ENCODE measurements at regions not wholly inside any gene's neighbourhood (a gene's known extent, or its start where the extent isn't known, plus 50 kb on each side); places are given as distances from the start of the nearest gene placed in this dataset.

DNA sequence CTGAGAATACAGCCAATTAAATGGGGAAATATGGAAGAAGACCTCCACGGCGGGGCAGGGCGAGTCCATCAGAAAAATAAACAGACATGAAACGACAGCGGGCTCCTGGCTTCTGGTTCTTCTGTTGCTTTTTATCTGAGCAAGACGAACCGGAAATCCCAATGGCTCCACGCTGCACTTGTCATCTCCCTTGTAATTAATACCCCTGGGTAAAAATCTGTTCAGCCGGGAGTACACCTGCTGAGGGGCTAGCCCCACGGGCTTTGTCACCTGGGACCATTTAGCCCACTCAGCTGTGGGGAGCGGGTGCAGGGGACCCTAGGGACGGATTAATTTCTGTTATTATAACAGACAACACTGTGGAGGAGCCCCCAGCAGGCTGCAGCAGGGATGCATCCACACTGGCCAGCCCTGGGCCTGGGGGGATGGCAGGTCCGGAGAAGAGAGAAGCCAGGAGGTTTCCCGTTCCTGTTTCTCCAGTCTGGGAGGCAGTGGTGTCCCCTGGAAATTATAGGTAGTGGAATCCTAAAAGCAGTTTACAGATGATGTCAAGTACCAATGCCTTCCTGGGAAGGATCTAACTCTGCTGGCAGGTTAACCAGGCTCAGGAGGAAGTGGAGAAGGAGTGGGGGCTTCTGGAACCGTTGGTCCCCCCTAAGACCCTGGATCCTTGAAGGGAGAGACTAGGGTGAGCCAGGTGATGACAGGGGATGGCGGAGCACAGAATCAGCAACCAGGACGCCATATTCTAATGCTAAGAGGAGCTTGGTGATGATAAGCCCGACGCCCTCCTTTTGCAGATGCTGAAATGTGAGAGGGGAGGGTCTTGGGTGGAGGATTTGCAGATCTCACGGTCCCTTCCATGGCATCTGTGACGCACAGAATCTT, 566.1 kb downstream of the PTPRU start:
- no peak overlapping the region for H3K27ac ChIP-seq (ENCODE audit: low read depth in 1 of 2, low read length in 2 of 2)
- no peaks in the 10 kb centered on the region for H3K9me3 ChIP-seq (ENCODE audit: control insufficient read depth in 4 of 4, low read length in 3 of 4)
- no peaks in the 10 kb centered on the region for H3K4me1 ChIP-seq (ENCODE audit: control insufficient read depth in 4 of 4, insufficient read depth in 4 of 4, low read length in 3 of 4)
- WGBS = 50% methylated on average over 21 of the region's 21 CpGs
- H3K9ac ChIP-seq (ENCODE audit: low read depth in 1 of 2, low read length in 2 of 2) = no peak overlapping the region
- H3K4me3 ChIP-seq (ENCODE audit: low read depth in 1 of 3, low read length in 3 of 3) = no peak overlapping the region
- no peak for TF ChIP-seq EGR1 (IDR thresholded peaks at IDR 0.05; ENCODE audit: low read depth in 2 of 2)
- TF ChIP-seq, protein P1, sequence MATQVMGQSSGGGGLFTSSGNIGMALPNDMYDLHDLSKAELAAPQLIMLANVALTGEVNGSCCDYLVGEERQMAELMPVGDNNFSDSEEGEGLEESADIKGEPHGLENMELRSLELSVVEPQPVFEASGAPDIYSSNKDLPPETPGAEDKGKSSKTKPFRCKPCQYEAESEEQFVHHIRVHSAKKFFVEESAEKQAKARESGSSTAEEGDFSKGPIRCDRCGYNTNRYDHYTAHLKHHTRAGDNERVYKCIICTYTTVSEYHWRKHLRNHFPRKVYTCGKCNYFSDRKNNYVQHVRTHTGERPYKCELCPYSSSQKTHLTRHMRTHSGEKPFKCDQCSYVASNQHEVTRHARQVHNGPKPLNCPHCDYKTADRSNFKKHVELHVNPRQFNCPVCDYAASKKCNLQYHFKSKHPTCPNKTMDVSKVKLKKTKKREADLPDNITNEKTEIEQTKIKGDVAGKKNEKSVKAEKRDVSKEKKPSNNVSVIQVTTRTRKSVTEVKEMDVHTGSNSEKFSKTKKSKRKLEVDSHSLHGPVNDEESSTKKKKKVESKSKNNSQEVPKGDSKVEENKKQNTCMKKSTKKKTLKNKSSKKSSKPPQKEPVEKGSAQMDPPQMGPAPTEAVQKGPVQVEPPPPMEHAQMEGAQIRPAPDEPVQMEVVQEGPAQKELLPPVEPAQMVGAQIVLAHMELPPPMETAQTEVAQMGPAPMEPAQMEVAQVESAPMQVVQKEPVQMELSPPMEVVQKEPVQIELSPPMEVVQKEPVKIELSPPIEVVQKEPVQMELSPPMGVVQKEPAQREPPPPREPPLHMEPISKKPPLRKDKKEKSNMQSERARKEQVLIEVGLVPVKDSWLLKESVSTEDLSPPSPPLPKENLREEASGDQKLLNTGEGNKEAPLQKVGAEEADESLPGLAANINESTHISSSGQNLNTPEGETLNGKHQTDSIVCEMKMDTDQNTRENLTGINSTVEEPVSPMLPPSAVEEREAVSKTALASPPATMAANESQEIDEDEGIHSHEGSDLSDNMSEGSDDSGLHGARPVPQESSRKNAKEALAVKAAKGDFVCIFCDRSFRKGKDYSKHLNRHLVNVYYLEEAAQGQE (IDR thresholded peaks at IDR 0.05) = no peak
- no peaks in the 10 kb centered on the region for H3K36me3 ChIP-seq (ENCODE audit: control insufficient read depth in 4 of 4, insufficient read depth in 3 of 4, low read depth in 1 of 4, low read length in 3 of 4)
- no peak for DNase-seq (ENCODE audit: low spot score)
- H3K27me3 ChIP-seq (ENCODE audit: control insufficient read depth in 4 of 4, insufficient read depth in 4 of 4, low read length in 3 of 4) = peaks cover 0 to 6% (median 0%) of the 10 kb centered on the region in 4 donors

DNA sequence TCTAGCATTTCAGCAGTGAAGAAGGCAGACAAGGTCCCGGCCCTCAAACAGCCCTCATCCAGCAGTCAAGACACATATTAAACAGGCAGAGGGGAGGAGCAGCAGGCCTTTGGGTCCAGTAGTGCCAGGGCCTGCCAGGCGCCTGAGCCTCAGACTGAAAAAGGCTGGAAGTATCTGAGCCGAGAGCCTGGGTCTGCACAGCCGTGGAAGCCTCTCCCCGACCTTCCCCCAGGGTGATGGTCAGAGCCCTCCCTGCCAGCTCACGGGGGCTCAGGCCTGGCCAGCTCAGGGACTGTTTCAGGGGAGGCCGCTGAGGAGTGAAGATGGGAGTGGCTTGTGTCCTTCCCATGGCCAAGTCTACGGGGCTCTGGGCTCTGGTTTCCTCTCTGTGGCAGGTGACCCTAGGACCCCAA, 565.2 kb downstream of the PTPRU start:
- 43% methylated on average over 8 of the region's 8 CpGs for WGBS
- H3K4me1 ChIP-seq (ENCODE audit: control insufficient read depth in 4 of 4, insufficient read depth in 4 of 4, low read length in 3 of 4) = no peaks in the 10 kb centered on the region
- no peak overlapping the region for H3K9ac ChIP-seq (ENCODE audit: low read depth in 1 of 2, low read length in 2 of 2)
- H3K9me3 ChIP-seq (ENCODE audit: control insufficient read depth in 4 of 4, low read length in 3 of 4) = no peaks in the 10 kb centered on the region
- TF ChIP-seq RXRA (IDR thresholded peaks at IDR 0.05) (no peak), NR2F2 (IDR thresholded peaks at IDR 0.05) (peak; percentile 10)
- DNase-seq (ENCODE audit: low spot score) = no peak
- no peak overlapping the region for H3K27ac ChIP-seq (ENCODE audit: low read depth in 1 of 2, low read length in 2 of 2)
- H3K27me3 ChIP-seq (ENCODE audit: control insufficient read depth in 4 of 4, insufficient read depth in 4 of 4, low read length in 3 of 4) = peaks cover 0 to 6% (median 0%) of the 10 kb centered on the region in 4 donors
- H3K36me3 ChIP-seq (ENCODE audit: control insufficient read depth in 4 of 4, insufficient read depth in 3 of 4, low read depth in 1 of 4, low read length in 3 of 4) = no peaks in the 10 kb centered on the region
- H3K4me3 ChIP-seq (ENCODE audit: low read depth in 1 of 3, low read length in 3 of 3) = no peak overlapping the region

DNA sequence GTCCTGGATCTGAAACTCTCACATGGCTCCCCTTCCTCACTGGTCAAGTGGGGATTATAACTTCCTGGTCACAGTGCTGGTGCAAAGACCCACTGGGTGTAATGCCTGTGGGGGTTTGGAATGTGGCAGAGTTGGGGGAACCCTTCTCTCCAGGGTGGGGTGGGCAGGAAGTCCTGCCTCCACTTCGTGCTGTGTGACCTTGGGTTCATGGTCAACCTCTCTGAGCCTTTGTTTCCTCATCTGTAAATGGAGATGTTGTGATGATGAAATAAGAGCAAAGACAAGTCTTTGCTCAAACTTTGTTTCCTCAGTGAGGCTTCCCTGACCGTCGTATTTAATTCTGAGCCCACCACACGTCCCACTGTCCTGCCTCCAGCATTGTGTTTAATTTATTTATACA, 564.7 kb downstream of the PTPRU start:
- no peak overlapping the region for H3K4me3 ChIP-seq (ENCODE audit: low read depth in 1 of 3, low read length in 3 of 3)
- TF ChIP-seq, protein P2, sequence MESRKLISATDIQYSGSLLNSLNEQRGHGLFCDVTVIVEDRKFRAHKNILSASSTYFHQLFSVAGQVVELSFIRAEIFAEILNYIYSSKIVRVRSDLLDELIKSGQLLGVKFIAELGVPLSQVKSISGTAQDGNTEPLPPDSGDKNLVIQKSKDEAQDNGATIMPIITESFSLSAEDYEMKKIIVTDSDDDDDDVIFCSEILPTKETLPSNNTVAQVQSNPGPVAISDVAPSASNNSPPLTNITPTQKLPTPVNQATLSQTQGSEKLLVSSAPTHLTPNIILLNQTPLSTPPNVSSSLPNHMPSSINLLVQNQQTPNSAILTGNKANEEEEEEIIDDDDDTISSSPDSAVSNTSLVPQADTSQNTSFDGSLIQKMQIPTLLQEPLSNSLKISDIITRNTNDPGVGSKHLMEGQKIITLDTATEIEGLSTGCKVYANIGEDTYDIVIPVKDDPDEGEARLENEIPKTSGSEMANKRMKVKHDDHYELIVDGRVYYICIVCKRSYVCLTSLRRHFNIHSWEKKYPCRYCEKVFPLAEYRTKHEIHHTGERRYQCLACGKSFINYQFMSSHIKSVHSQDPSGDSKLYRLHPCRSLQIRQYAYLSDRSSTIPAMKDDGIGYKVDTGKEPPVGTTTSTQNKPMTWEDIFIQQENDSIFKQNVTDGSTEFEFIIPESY (IDR thresholded peaks at IDR 0.05) = no peak
- TF ChIP-seq JUND (IDR thresholded peaks at IDR 0.05) (no peak), FOXA1 (IDR thresholded peaks at IDR 0.05) (no peak), TAF1 (conservative IDR thresholded peaks at IDR 0.05) (no peak)
- TF ChIP-seq, protein P3, sequence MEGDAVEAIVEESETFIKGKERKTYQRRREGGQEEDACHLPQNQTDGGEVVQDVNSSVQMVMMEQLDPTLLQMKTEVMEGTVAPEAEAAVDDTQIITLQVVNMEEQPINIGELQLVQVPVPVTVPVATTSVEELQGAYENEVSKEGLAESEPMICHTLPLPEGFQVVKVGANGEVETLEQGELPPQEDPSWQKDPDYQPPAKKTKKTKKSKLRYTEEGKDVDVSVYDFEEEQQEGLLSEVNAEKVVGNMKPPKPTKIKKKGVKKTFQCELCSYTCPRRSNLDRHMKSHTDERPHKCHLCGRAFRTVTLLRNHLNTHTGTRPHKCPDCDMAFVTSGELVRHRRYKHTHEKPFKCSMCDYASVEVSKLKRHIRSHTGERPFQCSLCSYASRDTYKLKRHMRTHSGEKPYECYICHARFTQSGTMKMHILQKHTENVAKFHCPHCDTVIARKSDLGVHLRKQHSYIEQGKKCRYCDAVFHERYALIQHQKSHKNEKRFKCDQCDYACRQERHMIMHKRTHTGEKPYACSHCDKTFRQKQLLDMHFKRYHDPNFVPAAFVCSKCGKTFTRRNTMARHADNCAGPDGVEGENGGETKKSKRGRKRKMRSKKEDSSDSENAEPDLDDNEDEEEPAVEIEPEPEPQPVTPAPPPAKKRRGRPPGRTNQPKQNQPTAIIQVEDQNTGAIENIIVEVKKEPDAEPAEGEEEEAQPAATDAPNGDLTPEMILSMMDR (IDR thresholded peaks at IDR 0.05; ENCODE audit: low read depth, low read length, missing input control) = no peak
- WGBS = 81% methylated on average over 4 of the region's 4 CpGs
- no peak overlapping the region for H3K9ac ChIP-seq (ENCODE audit: low read depth in 1 of 2, low read length in 2 of 2)
- peaks cover 0 to 6% (median 0%) of the 10 kb centered on the region in 4 donors for H3K27me3 ChIP-seq (ENCODE audit: control insufficient read depth in 4 of 4, insufficient read depth in 4 of 4, low read length in 3 of 4)
- no peaks in the 10 kb centered on the region for H3K4me1 ChIP-seq (ENCODE audit: control insufficient read depth in 4 of 4, insufficient read depth in 4 of 4, low read length in 3 of 4)
- DNase-seq (ENCODE audit: low spot score) = no peak
- H3K36me3 ChIP-seq (ENCODE audit: control insufficient read depth in 4 of 4, insufficient read depth in 3 of 4, low read depth in 1 of 4, low read length in 3 of 4) = no peaks in the 10 kb centered on the region
- peaks cover 0 to 2% (median 0%) of the 10 kb centered on the region in 4 donors for H3K9me3 ChIP-seq (ENCODE audit: control insufficient read depth in 4 of 4, low read length in 3 of 4)
- H3K27ac ChIP-seq (ENCODE audit: low read depth in 1 of 2, low read length in 2 of 2) = no peak overlapping the region
